Trophoblast cell (in vitro differentiated cells and primary cell): ENCODE measurements at regions not wholly inside any gene's neighbourhood (a gene's known extent, or its start where the extent isn't known, plus 50 kb on each side); places are given as distances from the start of the nearest gene placed in this dataset.

ENCODE experiments used
- DNase-seq, 2 donors: peaks; one replicate each; pipeline ENCODE4 v3.0.0-alpha.2; 2016
- H2AFZ ChIP-seq: 2 replicates; pipeline ENCODE4 v1.6.1; 2013; ENCODE audit warnings: low read length, moderate library complexity, mild to moderate bottlenecking; ENCODE audit not compliant: insufficient read depth, poor library complexity
- H2AK5ac ChIP-seq: 2 replicates; pipeline ENCODE4 v1.6.1; 2013; ENCODE audit warnings: mild to moderate bottlenecking, low read length
- H2BK120ac ChIP-seq: 2 replicates; pipeline ENCODE4 v1.6.1; 2013; ENCODE audit warnings: low read length, mild to moderate bottlenecking, moderate library complexity; ENCODE audit not compliant: insufficient read depth, poor library complexity
- H2BK12ac ChIP-seq: 2 replicates; pipeline ENCODE4 v1.6.1; 2013; ENCODE audit warnings: mild to moderate bottlenecking, low read length, moderate library complexity
- H2BK5ac ChIP-seq: 2 replicates; pipeline ENCODE4 v1.6.1; 2013; ENCODE audit warnings: low read length, low read depth, moderate library complexity, mild to moderate bottlenecking; ENCODE audit not compliant: poor library complexity
- H3K14ac ChIP-seq: 2 replicates; pipeline ENCODE4 v1.6.1; 2013; ENCODE audit warnings: mild to moderate bottlenecking, low read length
- H3K18ac ChIP-seq: 2 replicates; pipeline ENCODE4 v1.6.1; 2013; ENCODE audit warnings: mild to moderate bottlenecking, low read length
- H3K23ac ChIP-seq: 2 replicates; pipeline ENCODE4 v1.6.1; 2013; ENCODE audit warnings: low read length
- H3K27ac ChIP-seq: 2 replicates; pipeline ENCODE4 v1.5.1; 2013; ENCODE audit warnings: low read depth, mild to moderate bottlenecking, inconsistent platforms, low read length, moderate library complexity
- H3K27me3 ChIP-seq: 2 replicates; pipeline ENCODE4 v1.6.1; 2013; ENCODE audit warnings: inconsistent platforms, mild to moderate bottlenecking, low read length, moderate library complexity; ENCODE audit not compliant: insufficient read depth
- H3K36me3 ChIP-seq, 2 experiments: 1 replicate in 1 of 2; 2 replicates in 1 of 2; pipeline ENCODE4 v1.6.1; 2013; ENCODE audit warnings: low read length in 2 of 2, mild to moderate bottlenecking in 2 of 2, moderate library complexity in 1 of 2; ENCODE audit not compliant: insufficient read depth in 2 of 2, control insufficient read depth in 1 of 2
- H3K4ac ChIP-seq: 2 replicates; pipeline ENCODE4 v1.6.1; 2013; ENCODE audit warnings: low read depth, mild to moderate bottlenecking, low read length, moderate library complexity
- H3K4me1 ChIP-seq, 2 experiments: 1 replicate in 1 of 2; 2 replicates in 1 of 2; pipeline ENCODE4 v1.6.1; 2013; ENCODE audit warnings: low read length in 2 of 2, mild to moderate bottlenecking in 2 of 2, moderate library complexity in 1 of 2; ENCODE audit not compliant: insufficient read depth in 2 of 2, control insufficient read depth in 1 of 2
- H3K4me2 ChIP-seq: 2 replicates; pipeline ENCODE4 v1.6.1; 2013; ENCODE audit warnings: inconsistent platforms, mild to moderate bottlenecking, low read length, moderate library complexity
- H3K4me3 ChIP-seq: 2 replicates; pipeline ENCODE4 v1.5.1; 2013; ENCODE audit warnings: mild to moderate bottlenecking, low read depth, low read length, inconsistent platforms
- H3K79me1 ChIP-seq: one replicate; pipeline ENCODE4 v1.6.1; 2013; ENCODE audit warnings: low read length
- H3K79me2 ChIP-seq: 2 replicates; pipeline ENCODE4 v1.6.1; 2013; ENCODE audit warnings: low read length, mild to moderate bottlenecking; ENCODE audit not compliant: control insufficient read depth, insufficient read depth, poor library complexity
- H3K9ac ChIP-seq: 2 replicates; pipeline ENCODE4 v1.6.1; 2013; ENCODE audit warnings: mild to moderate bottlenecking, low read length
- H3K9me3 ChIP-seq: 2 replicates; pipeline ENCODE4 v1.6.1; 2013; ENCODE audit warnings: low read depth, mild to moderate bottlenecking, control low read depth, inconsistent platforms, low read length; ENCODE audit not compliant: insufficient read depth
- H4K12ac ChIP-seq: 2 replicates; pipeline ENCODE4 v1.6.1; 2013; ENCODE audit warnings: low read depth, mild to moderate bottlenecking, low read length, moderate library complexity
- H4K8ac ChIP-seq: 2 replicates; pipeline ENCODE4 v1.6.1; 2013; ENCODE audit warnings: low read depth, mild to moderate bottlenecking, low read length, moderate library complexity
- H4K91ac ChIP-seq: one replicate; pipeline ENCODE4 v1.6.1; 2013; ENCODE audit warnings: low read depth, mild to moderate bottlenecking, low read length, moderate library complexity
- WGBS: extraction: QIAGEN DNeasy Blood & Tissue Kit; methylation state at CpG from one replicate; pipeline ENCODE4 v1.1.7; 2013; ENCODE audit warnings: missing lambda C conversion rate; ENCODE audit not compliant: insufficient read length, insufficient coverage; ENCODE audit errors: extremely low coverage; 5-methylcytosine and 5-hydroxymethylcytosine counted together

GRCh38 chr17:54111576-54111975 is 288.8 kb downstream of the KIF2B start:
- Histone ChIP-seq H3K23ac (no peak overlapping the region), H3K79me2 (no peaks in the 10 kb centered on the region), H3K27me3 (no peaks in the 10 kb centered on the region), H3K4me2 (no peak overlapping the region), H4K8ac (no peak overlapping the region), H2AFZ (no peak overlapping the region), H3K27ac (no peak overlapping the region), H3K4me1 (no peaks in the 10 kb centered on the region), H3K4me3 (no peak overlapping the region), H2BK120ac (no peak overlapping the region), H3K79me1 (no peaks in the 10 kb centered on the region), H4K12ac (no peak overlapping the region), H3K14ac (no peak overlapping the region), H3K4ac (no peak overlapping the region), H3K18ac (no peak overlapping the region), H2BK12ac (no peak overlapping the region), H3K36me3 (no peaks in the 10 kb centered on the region), H2AK5ac (no peak overlapping the region), H2BK5ac (no peak overlapping the region), H4K91ac (no peak overlapping the region), H3K9ac (no peak overlapping the region), H3K9me3 (no peaks in the 10 kb centered on the region)
- no peak for DNase-seq
- WGBS, result no CpG with 5 or more reads among the region's 1 CpG

GRCh38 chr17:54117452-54117851 is 294.7 kb downstream of the KIF2B start:
- Histone ChIP-seq H4K91ac (no peak overlapping the region), H3K4me3 (no peak overlapping the region), H4K12ac (no peak overlapping the region), H3K9ac (no peak overlapping the region), H3K36me3 (no peaks in the 10 kb centered on the region), H2AFZ (no peak overlapping the region), H2BK120ac (no peak overlapping the region), H2BK12ac (no peak overlapping the region), H3K27me3 (no peaks in the 10 kb centered on the region), H2BK5ac (no peak overlapping the region), H3K14ac (no peak overlapping the region), H3K9me3 (no peaks in the 10 kb centered on the region), H3K4me2 (no peak overlapping the region), H2AK5ac (no peak overlapping the region), H3K79me2 (no peaks in the 10 kb centered on the region), H3K79me1 (no peaks in the 10 kb centered on the region), H3K4ac (no peak overlapping the region), H3K4me1 (no peaks in the 10 kb centered on the region), H3K27ac (no peak overlapping the region), H3K18ac (no peak overlapping the region), H3K23ac (no peak overlapping the region), H4K8ac (no peak overlapping the region)
- DNase-seq, result no peak
- no CpG with 5 or more reads among the region's 3 CpGs for WGBS

- no peak overlapping the region for H2AFZ ChIP-seq
- H4K8ac ChIP-seq, result no peak overlapping the region
- no peak overlapping the region for H2AK5ac ChIP-seq
- no peak for DNase-seq
- no peaks in the 10 kb centered on the region for H3K79me2 ChIP-seq
- WGBS, result no CpG with 5 or more reads among the region's 1 CpG
- H3K36me3 ChIP-seq, result no peaks in the 10 kb centered on the region
- H3K79me1 ChIP-seq, result no peaks in the 10 kb centered on the region
- no peak overlapping the region for H3K14ac ChIP-seq
- no peak overlapping the region for H3K4me3 ChIP-seq
- H2BK120ac ChIP-seq, result no peak overlapping the region
- no peak overlapping the region for H4K91ac ChIP-seq
- H3K9ac ChIP-seq, result no peak overlapping the region
- H3K4me2 ChIP-seq, result no peak overlapping the region
- H2BK12ac ChIP-seq, result no peak overlapping the region
- no peak overlapping the region for H3K27ac ChIP-seq
- H3K23ac ChIP-seq, result no peak overlapping the region
- H4K12ac ChIP-seq, result no peak overlapping the region
- H3K18ac ChIP-seq, result no peak overlapping the region
- H3K4ac ChIP-seq, result no peak overlapping the region
- H3K4me1 ChIP-seq, result no peaks in the 10 kb centered on the region
- H2BK5ac ChIP-seq, result no peak overlapping the region
- no peaks in the 10 kb centered on the region for H3K27me3 ChIP-seq
- no peaks in the 10 kb centered on the region for H3K9me3 ChIP-seq
These were observed 301.7 kb downstream of the KIF2B start for GRCh38 chr17:54124456-54124855.

- Histone ChIP-seq H3K4me3 (no peak overlapping the region), H2BK120ac (no peak overlapping the region), H3K79me1 (no peaks in the 10 kb centered on the region), H3K27me3 (no peaks in the 10 kb centered on the region), H3K4me2 (no peak overlapping the region), H3K18ac (no peak overlapping the region), H3K23ac (no peak overlapping the region), H4K12ac (no peak overlapping the region), H4K8ac (no peak overlapping the region), H3K9me3 (no peaks in the 10 kb centered on the region), H3K4me1 (no peaks in the 10 kb centered on the region), H2BK12ac (no peak overlapping the region), H3K27ac (no peak overlapping the region), H2AK5ac (no peak overlapping the region), H3K4ac (no peak overlapping the region), H3K9ac (no peak overlapping the region), H2AFZ (no peak overlapping the region), H3K79me2 (no peaks in the 10 kb centered on the region), H3K14ac (no peak overlapping the region), H4K91ac (no peak overlapping the region), H2BK5ac (no peak overlapping the region), H3K36me3 (no peaks in the 10 kb centered on the region)
- no CpG with 5 or more reads among the region's 1 CpG for WGBS
- DNase-seq, result no peak
These were observed 330.7 kb downstream of the KIF2B start for GRCh38 chr17:54153423-54153822.
